Hepatocyte (in vitro differentiated cells): ENCODE measurements at regions not wholly inside any gene's neighbourhood (a gene's known extent, or its start where the extent isn't known, plus 50 kb on each side); places are given as distances from the start of the nearest gene placed in this dataset.

Source experiments
- DNase-seq: peaks from one replicate; pipeline ENCODE4 v3.0.0-alpha.2; 2016; ENCODE audit warnings: low spot score
- H2AFZ ChIP-seq: fragments of 200-600 bp; sonication (generic); 2 replicates; pipeline ENCODE4 v1.6.0; 2016; ENCODE audit warnings: antibody characterized with exemption, mild to moderate bottlenecking
- H3K27ac ChIP-seq: fragments of 200-600 bp; sonication (generic); 2 replicates; pipeline ENCODE4 v1.5.1; 2016; ENCODE audit warnings: mild to moderate bottlenecking
- H3K27me3 ChIP-seq: fragments of 200-600 bp; sonication (generic); 2 replicates; pipeline ENCODE4 v1.6.1; 2016
- H3K36me3 ChIP-seq: fragments of 200-600 bp; sonication (generic); replicated peaks from 2 replicates; pipeline ENCODE4 v1.5.1; 2016; ENCODE audit warnings: low read depth; ENCODE audit not compliant: insufficient read depth
- H3K4me1 ChIP-seq: fragments of 200-600 bp; sonication (generic); 2 replicates; pipeline ENCODE4 v1.5.1; 2016; ENCODE audit warnings: mild to moderate bottlenecking, moderate library complexity; ENCODE audit not compliant: insufficient read depth
- H3K4me2 ChIP-seq: fragments of 200-600 bp; sonication (generic); 2 replicates; pipeline ENCODE4 v1.6.0; 2016
- H3K4me3 ChIP-seq: fragments of 200-600 bp; sonication (generic); 2 replicates; pipeline ENCODE4 v1.5.1; 2016; ENCODE audit warnings: mild to moderate bottlenecking
- H3K79me2 ChIP-seq: fragments of 200-600 bp; sonication (generic); 2 replicates; pipeline ENCODE4 v1.6.0; 2017; ENCODE audit warnings: mild to moderate bottlenecking
- H3K9me2 ChIP-seq: fragments of 200-600 bp; sonication (generic); replicated peaks from 2 replicates; pipeline ENCODE4 v1.6.0; 2017; ENCODE audit warnings: mild to moderate bottlenecking; ENCODE audit not compliant: insufficient read depth
- H3K9me3 ChIP-seq: fragments of 200-600 bp; sonication (generic); 2 replicates; pipeline ENCODE4 v1.5.1; 2016; ENCODE audit warnings: low read depth, mild to moderate bottlenecking
- H4K20me1 ChIP-seq: fragments of 200-600 bp; sonication (generic); 2 replicates; pipeline ENCODE4 v1.6.0; 2016; ENCODE audit warnings: mild to moderate bottlenecking; ENCODE audit not compliant: insufficient read depth, poor library complexity, severe bottlenecking
- EZH2 ChIP-seq: fragments of 200-600 bp; sonication (generic); IDR thresholded peaks from 2 replicates; pipeline ENCODE4 v1.6.1; 2016; ENCODE audit warnings: antibody characterized with exemption, mild to moderate bottlenecking, borderline replicate concordance
- EZH2phosphoT487 ChIP-seq: fragments of 200-600 bp; sonication (generic); IDR thresholded peaks from one replicate; pipeline ENCODE4 v1.6.1; 2018; ENCODE audit warnings: antibody characterized with exemption, mild to moderate bottlenecking, low read depth, moderate library complexity; ENCODE audit not compliant: unreplicated experiment, severe bottlenecking
- WGBS: methylation state at CpG from one replicate; pipeline ENCODE4 v1.1.6; 2016; ENCODE audit warnings: low lambda C conversion rate; ENCODE audit errors: missing lambda C conversion rate; 5-methylcytosine and 5-hydroxymethylcytosine counted together
- TF ChIP-seq, protein P1 (sequence below): fragments of 200-600 bp; sonication (generic); IDR thresholded peaks from 2 replicates; pipeline ENCODE4 v1.5.1; 2016; ENCODE audit warnings: antibody characterized with exemption, mild to moderate bottlenecking; ENCODE audit not compliant: poor library complexity

- Histone ChIP-seq H3K79me2 (no peaks in the 10 kb centered on the region), H3K4me2 (no peak overlapping the region), H3K4me1 (no peaks in the 10 kb centered on the region), H3K4me3 (no peak overlapping the region), H3K27ac (no peak overlapping the region), H3K9me2 (no peaks in the 10 kb centered on the region), H3K27me3 (no peaks in the 10 kb centered on the region), H4K20me1 (no peaks in the 10 kb centered on the region), H3K36me3 (no peaks in the 10 kb centered on the region), H2AFZ (no peak overlapping the region), H3K9me3 (no peaks in the 10 kb centered on the region)
- WGBS, result 69% methylated on average over 7 of the region's 7 CpGs
- no peak for DNase-seq
- TF ChIP-seq, protein P1, sequence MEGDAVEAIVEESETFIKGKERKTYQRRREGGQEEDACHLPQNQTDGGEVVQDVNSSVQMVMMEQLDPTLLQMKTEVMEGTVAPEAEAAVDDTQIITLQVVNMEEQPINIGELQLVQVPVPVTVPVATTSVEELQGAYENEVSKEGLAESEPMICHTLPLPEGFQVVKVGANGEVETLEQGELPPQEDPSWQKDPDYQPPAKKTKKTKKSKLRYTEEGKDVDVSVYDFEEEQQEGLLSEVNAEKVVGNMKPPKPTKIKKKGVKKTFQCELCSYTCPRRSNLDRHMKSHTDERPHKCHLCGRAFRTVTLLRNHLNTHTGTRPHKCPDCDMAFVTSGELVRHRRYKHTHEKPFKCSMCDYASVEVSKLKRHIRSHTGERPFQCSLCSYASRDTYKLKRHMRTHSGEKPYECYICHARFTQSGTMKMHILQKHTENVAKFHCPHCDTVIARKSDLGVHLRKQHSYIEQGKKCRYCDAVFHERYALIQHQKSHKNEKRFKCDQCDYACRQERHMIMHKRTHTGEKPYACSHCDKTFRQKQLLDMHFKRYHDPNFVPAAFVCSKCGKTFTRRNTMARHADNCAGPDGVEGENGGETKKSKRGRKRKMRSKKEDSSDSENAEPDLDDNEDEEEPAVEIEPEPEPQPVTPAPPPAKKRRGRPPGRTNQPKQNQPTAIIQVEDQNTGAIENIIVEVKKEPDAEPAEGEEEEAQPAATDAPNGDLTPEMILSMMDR, result no peak
- TF ChIP-seq EZH2 (no peak), EZH2phosphoT487 (no peak)
Measured at GRCh38 chr20:61123286-61123685, 128.8 kb upstream of the CDH4 start.

DNA sequence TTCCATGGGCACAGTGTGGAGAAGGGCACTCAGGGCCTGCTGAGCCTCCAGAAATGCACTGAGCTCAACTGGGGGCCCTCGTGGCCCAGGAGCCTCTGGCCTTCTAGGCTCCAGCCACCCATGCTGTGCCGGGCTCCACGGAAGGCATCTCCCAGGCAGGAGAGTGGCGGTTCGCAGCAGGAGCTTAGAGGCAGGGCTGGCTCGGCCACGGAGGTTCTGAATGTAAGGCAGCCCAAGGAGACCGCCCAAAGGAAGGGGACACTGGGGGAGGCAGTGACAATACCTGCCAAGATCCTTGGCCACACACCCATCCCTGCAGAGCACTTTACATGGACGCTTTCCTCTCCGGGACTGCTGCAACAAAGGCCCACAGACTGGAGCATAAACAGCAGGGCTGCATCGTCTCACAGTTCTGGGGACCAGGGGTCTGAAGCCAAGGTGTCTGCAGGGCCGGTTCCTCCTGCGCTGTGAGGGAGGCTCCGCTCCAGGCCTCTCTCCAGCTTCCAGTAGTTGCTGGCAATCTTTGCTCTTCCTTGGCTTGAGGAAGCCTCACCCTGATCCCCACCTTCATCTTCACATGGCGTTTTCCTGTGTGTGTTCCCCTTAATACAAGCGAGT lies 128.2 kb upstream of the CDH4 start:
- Histone ChIP-seq H3K4me2 (no peak overlapping the region), H3K4me3 (no peak overlapping the region), H3K36me3 (no peaks in the 10 kb centered on the region), H3K9me3 (no peaks in the 10 kb centered on the region), H3K4me1 (no peaks in the 10 kb centered on the region), H3K27me3 (no peaks in the 10 kb centered on the region), H3K9me2 (no peaks in the 10 kb centered on the region), H4K20me1 (no peaks in the 10 kb centered on the region), H2AFZ (no peak overlapping the region), H3K79me2 (no peaks in the 10 kb centered on the region), H3K27ac (no peak overlapping the region)
- 88% methylated on average over 16 of the region's 16 CpGs for WGBS
- TF ChIP-seq EZH2 (no peak), EZH2phosphoT487 (no peak)
- TF ChIP-seq, protein P1, result no peak
- no peak for DNase-seq

DNA sequence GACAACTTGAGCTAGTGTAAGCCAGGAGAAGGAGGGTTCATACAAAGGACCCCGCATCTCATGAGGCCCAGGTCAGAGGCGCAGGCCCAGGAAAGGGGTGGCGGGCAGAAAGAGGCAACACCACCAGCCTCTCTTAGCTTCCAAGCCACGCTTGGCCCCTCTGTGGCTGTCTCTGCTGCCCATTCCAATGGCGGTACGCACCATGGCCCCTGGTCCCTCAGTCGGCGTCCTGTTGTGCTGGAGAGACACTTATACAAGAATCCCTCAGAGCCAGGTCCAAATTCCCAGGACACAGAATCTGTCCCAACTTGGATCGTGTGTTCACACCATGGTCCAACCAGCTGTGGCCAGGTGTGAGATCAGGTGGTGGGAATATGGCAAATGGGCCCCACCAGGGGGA lies 127.0 kb upstream of the CDH4 start:
- no peak for DNase-seq

More for the DNA sequence above, 127.0 kb upstream of the CDH4 start:
- Histone ChIP-seq H3K27me3 (peaks cover 7% of the 10 kb centered on the region), H3K9me3 (no peaks in the 10 kb centered on the region), H3K4me2 (no peak overlapping the region), H3K4me1 (no peaks in the 10 kb centered on the region), H3K79me2 (no peaks in the 10 kb centered on the region), H3K36me3 (no peaks in the 10 kb centered on the region), H2AFZ (no peak overlapping the region), H3K27ac (no peak overlapping the region), H4K20me1 (no peaks in the 10 kb centered on the region), H3K4me3 (no peak overlapping the region), H3K9me2 (no peaks in the 10 kb centered on the region)
- WGBS, result 87% methylated on average over 9 of the region's 9 CpGs
- TF ChIP-seq, protein P1, result no peak
- TF ChIP-seq EZH2 (no peak), EZH2phosphoT487 (no peak)
